GM18517 (cell line): ENCODE measurements at regions not wholly inside any gene's neighbourhood (a gene's known extent, or its start where the extent isn't known, plus 50 kb on each side); places are given as distances from the start of the nearest gene placed in this dataset.

Source experiments
- ATAC-seq: cut with Tn5 transposase; IDR thresholded peaks from one replicate; pipeline ENCODE4 v1.9.1; 2021; ENCODE audit warnings: mild to moderate bottlenecking, moderate library complexity; ENCODE audit not compliant: unreplicated experiment

DNA sequence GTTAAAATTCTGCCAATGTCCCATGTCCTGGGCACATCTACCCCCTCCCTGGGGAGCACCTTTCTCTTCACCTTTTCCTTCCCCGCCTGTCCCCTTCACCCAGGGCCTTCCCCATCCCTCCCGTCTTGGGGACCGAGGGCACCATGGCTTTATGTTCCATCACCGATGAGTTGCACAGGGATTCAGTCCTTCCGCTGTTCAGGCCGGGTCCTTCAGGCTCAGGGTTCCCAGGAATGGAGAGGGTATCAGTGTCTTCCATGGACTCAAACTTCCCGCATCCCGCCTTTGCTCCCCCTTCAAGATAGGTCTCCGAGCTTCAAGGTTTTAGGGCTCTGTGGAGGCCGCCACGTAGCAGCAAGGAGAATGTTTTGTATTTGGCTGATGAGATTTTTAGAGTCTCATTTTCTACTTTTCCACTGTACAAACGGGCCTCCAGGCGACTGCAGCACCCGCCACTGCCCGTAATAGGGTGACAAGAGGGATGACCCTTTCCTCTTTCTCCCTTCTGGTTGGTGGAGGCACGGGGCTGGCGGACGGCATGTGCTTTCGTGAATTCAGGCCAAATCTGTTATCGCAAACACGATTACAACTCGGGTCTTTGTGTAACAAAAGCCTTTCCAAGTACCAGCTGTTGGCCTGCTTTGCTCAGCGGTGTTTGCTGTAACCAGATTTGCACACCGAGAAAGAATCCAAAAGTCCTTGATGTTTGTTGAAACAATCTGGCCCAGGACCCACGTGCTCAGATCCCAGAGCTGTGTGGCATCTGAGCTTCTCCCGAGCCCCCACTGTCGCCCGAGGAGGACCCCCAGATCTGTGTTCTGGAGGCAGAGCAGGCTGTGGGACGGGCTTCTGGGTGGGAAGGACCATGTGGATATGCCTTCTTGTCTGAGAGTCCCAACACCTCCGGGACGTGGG lies 236.3 kb downstream of the SEC14L1 start:
- ATAC-seq: no peak

DNA sequence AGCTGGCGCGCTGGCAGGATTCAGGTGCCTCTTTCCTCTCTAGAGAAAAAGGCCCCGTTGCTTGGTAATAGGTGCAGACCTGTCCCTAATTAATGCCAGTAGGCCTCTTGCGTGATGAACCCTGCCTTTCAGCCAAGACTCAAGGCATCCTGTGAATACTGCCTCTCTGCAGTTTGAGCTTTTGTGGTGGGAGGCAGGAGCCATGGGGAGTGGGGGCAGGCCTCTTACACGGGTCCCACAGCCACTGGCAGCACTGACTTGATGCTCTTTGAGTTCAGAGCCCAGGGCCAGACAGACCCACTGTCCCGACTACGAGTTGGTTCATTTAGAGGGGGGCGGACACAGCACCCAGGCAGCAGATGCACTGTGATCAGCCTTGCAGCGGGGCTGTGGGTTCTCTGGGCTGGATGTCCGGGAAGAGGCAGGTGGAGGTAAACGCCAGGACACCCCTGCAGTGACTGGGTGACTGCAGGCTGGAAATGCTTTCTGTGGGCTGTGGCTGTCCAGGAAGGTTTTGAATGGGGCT lies 237.0 kb downstream of the SEC14L1 start:
- ATAC-seq: no peak

DNA sequence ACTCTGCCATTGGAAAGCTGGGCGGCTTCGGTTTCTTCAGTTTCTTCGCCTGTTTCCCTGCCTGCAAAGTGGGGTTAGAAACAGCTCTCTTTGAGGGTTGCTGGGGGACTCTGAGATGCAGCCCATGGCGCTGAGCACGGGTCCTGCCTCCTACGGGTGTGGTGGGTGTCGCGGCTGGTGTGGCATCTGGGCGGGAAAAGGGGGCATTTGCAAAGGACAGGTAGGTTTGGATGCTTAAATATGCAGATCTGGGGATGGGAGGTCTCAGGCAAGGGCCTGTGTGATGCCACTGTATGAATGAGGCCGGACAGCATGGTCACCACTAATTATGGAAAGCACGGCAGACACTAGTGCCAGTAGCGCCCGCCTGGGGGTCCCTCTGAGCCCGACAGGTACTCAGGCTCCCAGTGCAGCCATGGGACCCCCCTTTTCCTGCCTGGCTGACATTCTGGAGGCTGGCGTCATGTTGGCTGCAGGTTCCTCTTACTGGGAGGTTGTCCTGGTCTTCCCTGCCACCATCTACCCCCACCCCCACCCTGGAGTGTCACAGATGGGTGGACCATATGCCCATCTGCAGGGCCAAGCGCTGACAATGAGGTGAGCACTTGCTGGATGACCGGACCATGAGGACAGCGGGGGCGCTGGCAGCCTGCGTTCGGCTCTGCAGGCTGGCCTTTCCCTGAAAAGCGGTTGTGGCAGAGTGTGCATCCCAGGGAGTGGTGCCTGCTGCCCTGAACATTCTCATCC lies 237.7 kb downstream of the SEC14L1 start:
- no peak for ATAC-seq

DNA sequence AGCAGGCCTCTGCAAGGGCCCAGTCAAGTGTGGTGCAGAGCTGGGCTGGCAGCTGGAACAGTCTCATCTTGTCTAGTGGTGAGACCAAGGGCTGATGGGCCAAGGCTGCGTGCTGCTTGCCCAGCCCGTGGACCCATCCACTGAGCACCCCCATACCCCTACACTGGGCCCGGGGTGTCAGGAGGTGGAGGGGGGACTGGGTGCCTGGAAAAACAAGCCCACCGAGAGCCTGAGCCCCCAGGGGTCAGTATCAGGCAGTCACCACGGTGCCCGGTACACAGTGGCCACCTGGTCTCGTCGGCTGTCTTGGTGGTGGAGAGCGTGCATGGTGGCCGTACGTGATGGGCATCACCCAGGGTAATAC lies 238.3 kb downstream of the SEC14L1 start:
- no peak for ATAC-seq

DNA sequence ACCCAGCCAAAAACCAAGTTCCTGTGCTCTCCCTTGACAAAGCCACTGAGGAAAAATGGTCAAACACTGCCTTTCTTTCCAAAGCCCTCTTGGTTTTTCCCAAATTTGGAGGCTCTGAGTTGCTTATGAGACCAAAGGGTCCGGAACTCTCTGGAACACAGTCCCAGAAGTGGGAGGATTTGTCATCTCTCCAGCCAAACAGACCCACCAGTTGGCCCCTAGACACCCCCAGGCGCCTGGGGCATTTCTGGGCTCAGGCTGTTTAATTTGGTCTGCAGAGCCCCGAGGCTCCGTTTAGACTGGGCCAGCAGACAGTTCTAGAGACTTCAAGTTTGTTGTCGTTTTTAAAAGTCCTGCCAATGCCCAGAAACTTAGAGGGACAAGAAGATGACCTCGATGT lies 239.1 kb downstream of the SEC14L1 start:
- no peak for ATAC-seq

DNA sequence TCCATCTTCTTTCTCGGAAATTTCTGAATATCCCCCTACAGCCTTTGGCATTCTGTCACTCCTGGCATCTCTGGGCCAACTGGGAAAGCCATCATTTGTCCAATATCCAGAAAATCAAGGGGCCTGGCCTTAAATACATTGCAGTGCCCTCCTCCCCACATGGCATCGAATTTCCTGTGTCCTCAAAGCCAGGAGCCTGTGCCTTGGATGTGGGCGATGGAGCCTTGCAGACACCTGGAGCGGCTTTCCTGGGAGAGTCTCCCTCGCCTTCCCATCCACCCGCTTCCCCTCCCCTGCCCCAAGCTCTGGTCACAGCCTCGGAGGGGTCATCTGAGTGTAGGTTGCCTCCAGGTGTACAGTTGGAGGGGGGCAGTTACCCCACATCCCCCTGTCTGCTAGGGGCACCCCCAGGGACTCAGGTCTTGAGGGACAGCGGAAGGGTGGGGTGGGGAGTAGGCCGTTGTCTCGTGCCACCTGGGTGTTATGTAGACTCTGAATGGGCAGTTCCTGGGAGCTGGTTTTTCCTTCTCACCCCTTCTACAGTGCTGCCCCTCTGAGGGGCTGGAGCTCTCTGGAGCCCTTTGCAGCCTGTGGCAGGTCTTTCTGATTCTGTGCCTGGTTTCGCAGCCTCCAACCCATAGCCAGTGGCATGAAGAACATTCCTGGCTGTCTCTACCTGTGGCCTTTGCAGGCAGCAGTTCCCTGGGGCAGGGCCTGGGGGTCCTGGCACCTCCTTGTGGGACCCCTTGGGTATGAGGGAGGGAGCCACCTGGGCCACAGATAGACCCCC lies 239.8 kb downstream of the SEC14L1 start:
- no peak for ATAC-seq

DNA sequence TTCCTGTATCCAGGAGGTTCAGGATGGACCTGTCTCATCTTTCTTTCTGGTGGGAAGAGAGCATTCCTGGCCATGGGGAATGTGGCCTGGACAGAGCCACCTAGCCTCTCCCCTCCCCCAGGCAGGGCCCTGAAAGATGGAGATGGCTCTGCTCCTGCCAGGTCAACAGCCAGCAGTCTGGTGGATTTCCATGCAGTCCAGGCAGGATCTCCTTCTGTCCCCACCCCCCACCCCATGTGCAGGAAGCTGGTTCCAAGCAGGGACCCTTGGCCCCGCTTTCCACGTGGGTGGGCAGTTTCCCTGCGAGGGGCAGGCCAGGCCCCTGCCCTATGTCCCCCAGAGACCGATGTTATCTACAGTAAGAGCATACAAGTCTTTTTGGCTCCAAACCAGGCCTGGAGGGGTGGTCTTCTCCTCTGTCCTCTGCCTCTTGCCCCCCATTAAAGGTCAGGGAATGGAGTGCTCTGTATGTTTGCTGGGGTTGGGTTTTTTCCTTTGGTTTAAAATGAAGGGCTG lies 240.5 kb downstream of the SEC14L1 start:
- ATAC-seq: no peak

DNA sequence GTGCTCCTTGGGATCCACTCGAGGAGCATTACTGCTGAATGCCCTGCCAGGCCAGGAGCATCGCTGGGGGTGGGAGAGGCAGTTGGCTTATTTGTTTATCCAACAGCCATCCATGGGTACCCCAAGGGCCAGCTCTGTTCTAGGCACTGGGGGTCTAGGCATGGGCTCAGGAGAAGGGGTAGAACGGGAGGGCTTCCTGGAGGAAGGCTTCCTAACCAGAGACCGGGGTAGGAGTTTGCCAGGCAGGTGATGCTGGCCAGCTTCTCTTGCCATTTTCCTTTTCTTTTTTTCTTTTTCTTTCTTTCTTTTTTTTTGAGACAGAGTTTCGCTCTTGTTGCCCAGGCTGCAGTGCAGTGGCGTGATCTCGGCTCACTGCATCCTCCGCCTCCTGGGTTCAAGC lies 241.0 kb downstream of the SEC14L1 start:
- no peak for ATAC-seq

DNA sequence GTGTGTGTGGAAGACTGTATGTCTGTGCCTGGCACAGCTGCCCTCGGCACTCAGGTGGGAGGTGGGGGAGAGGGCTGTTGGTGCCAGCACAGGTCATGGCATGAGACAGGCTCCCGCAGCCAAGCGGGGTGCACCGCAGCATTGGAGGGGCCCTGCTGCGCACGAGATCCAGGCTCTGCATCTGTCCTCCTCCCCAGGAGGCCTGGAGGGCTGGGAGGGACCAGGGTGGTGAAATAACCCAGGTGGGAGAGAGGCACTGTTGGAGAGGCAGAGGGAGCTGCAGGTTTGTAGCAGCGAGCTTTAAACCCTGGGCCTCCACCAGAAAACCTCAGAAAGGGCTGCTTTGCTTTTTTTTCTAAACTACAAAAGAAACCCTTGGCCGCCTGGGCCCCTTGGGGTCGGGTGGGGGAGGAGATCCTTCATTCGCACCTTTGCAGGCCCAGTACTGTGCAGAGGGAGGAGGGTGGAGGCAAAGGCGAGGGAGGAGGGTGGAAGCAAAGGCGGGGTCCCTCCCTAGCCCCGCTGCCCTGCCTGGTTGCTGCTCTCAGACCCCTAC lies 241.7 kb downstream of the SEC14L1 start:
- no peak for ATAC-seq

DNA sequence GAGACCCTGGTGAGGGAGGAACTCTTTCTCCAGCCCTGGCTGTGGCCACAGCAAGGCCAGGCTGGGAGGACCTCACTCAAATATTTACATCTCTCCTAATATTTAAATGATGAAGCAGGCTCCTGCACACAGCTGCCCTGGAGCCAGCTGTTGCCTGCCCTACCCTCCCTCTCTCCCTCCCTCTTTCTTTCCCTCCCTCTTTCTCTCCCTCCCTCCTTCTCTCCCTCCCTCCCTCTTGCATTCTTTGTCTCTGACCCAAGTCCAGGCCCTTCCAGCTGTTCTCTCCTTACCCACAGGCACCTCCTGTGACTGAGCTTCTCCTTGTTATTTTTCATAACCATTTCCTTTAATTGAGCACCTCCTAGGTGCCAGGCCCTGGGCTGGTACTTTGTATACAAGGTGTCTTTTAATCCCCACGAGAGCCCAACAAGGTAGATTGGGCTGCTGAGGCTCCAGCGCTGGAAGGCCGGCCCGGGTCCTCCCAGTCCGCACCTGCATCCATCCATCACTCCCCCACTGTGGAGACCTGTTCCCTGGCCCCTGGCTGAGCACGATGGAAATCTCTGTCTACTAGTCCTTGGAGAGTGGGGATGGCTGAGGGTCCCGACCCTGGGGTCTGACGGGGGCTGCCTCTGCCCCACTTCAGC lies 242.3 kb downstream of the SEC14L1 start:
- ATAC-seq: no peak

DNA sequence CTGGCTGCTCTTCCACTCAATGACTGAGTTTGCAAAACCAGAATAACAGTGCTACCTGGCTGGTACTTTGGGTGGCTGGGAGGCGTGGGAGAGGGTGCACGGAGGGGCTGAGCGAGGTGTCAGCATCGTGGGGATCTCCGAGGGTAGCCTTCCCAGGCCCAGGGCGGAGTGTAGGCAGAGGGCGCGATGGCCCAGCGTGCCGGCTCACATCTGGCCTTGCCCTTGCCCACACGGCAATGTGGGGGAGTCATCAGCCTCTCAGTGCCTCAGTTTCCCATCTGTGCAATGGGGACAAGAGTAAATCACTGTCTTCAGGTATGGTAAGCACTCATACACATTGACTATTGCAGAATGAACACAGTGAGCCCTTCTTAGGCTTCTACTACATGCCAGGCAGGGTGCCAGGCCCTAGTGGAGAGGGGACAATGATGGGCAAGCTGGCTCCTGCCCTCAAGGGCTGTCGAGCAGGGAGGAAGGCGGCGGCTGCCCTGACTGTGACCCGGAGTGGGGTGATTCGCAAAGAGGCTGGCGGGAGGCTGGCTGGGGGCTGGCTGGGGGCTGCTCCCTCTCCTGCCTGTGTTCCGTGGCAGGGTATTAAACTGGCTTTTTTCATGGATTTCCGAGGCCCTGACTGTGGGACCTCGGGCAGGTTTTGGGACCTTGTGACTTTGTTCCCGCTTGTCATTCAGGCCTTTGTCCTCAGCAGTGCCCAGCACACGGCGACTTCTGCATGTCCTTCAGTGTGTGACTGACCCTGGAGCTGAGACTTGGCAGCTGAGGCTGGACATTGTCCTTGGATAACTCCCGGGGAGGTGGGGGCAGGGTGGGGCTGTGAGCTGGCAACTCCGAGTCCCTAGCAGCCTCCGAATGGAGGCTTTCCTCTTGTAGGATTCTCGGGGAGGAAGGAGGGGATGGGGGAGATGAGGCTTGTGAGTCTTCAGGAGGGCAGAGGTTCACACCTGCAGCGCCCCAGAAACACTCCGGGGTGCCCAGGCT lies 243.1 kb downstream of the SEC14L1 start:
- no peak for ATAC-seq

DNA sequence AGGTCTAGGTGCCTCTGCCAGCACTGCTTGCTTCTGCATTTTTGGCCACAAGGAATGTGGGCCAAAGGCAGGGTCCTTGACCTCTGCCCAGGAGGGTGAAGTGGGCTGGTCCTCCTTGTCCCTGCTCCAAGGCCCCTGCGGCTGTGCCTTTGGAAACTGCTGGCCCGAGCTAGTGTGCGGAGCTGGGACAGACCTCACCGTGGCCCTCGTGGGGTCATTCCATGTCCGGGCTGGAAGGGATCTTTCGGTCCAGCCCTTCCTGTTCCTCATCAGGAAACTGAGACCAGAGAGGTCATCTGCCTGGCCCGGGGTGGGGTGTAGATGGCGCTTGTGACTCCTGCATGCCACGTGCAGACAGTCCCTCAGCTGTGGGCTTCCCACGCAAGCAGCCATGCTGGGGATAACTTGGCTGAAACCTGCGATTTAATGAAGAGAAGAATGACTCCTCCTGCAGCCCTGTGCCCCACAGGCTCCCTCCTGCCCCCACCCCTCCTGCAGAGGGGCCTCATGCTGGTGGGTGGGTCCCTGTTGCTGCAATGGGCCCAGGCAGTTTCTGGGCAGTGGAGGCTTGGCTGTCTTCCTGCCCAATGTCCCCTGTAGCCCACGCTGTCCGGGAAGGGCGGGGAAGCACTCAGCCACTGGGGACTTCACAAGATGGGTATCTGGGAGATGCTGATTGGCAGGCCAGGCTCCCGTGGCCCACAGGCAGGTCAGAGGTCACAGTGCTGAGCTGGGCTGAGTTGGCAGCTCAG lies 245.2 kb downstream of the SEC14L1 start:
- no peak for ATAC-seq

DNA sequence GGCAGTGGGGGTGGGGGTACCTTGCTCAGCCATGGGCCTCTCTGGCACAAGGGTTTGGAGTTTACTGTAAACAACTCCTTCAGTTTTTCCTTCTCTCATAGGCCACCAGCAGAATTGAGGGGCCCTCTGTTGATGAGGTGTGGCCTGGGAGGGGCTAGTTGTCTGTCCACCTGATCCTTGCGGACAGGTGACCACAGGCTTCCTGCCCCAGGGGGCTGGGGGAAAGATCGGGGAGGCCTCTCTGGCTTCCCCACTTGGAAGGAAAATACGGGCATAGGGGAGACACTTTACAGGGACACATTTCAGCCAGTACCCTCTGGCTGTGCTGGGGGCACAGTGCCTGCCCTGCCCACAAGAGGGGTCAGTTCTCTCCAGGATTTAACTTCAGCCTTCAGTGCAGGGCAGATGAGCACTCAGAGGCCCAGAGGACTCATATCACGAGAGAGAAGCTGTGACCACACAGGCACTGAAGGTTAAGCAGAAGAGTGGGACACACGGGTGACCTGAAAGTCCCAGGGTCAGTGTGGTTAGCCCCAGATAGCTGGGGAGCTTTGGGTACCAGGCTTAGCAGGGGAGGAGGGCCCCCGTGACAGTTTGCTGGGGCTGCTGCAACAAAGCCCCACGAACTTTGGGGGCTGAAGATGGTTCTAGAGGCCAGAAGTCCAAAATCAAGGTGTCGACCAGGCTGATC lies 245.9 kb downstream of the SEC14L1 start:
- no peak for ATAC-seq

DNA sequence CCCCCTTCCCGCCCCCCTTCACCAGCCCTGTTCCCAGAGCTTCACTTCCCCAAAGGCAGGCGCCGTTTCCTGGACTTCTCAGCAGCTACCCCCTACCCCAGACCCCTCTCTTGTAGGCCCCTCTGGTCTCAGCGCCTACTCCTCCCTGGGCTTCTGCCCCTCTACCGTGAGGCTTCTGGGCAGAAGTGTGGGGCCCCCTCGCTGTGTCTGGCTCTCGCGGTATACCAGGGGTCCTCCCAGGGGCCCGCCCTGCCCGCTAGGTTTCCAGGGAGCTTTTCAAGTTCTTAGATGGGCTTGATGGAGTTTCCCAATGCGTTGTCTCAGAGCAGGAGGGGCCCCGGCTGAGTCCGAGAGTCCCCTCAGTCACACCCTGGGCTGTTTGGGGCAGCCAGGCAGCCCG lies 247.1 kb downstream of the SEC14L1 start:
- ATAC-seq: no peak

DNA sequence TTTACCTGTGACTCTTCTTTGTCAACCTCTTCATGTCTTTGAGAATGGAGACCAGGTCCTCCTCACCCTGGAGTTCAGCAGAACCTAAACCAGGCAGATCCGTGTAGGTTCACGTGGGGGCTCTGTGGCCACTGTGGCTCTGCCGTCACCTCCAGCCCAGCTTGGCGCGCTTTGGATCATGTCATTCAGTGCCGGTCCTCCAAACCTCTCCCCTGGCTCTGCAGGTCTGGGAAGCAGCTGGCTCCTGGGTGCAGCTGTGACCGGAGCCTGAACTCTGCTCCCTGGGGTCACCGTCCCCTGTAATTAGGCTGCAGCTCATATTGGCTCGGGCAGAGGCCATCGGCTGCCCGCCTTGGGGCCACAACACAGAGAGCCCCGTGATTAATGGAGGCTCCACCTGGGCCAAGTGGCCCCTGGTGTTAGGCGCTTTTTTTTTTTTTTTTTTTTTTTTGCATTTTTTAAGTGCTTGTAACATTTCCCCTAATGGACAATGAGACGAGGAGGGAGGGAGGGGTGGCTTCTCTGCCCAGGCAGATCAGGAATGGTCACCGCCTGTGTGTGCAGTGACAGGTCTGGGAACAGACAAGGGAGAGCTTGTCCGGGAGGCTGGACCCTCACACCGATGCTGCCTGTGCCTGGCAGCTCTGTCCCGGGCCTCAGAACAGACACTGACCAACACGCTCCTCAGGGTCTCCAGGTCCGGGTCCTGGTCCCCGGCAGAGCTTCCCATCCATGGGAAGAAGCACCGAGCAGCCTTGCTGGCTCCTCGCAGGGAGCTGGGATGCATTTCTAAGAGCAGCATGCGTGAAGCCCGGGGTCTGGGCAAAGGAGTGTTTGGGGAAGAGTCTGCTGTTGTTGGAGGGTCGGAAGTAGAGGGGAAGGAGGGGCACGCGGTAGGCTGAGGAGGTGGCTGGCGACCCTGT lies 247.9 kb downstream of the SEC14L1 start:
- ATAC-seq: no peak

DNA sequence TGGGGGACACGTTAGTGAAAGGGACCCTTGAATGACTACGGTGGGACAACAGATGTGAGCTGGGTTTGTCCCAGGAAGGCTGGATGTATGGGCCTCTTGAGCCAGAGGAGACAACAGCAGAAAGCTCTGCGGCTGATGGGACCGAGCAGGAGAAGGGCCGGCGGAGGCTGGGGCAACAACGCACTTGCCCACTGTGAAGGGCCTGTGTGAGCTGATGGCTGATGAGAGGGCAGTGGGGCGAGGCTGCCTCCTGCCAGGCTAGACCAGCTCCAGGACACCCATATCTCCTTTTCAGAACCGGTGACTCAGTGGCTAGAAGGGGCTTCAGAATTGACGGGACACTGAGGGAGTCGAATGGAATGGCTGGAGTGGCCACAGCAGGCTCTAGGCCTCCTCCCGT lies 250.1 kb downstream of the SEC14L1 start:
- no peak for ATAC-seq
